ENCODE measurements at regions not wholly inside any gene's neighbourhood (a gene's known extent, or its start where the extent isn't known, plus 50 kb on each side); places are given as distances from the start of the nearest gene placed in this dataset.
"Not testable (repeated sequence)": the region's sequence is repeated elsewhere in the genome, so short reads cannot be mapped to it uniquely, and the experiment has no call there.

- TF ChIP-seq CTCF (IDR thresholded peaks at IDR 0.05; ENCODE audit: insufficient read depth, low read depth, low read length, missing control alignments): no peak
- no peak overlapping the region for H3K4me3 ChIP-seq (ENCODE audit: low read length)
- DNase-seq (ENCODE audit: low read depth): no peak
Observed at GRCh38 chr13:97544031-97544765, 110.2 kb downstream of the RAP2A start.

GRCh38 chr13:97544971-97545499 is 111.1 kb downstream of the RAP2A start:
- not testable (repeated sequence) for H3K4me3 ChIP-seq (ENCODE audit: low read length); DNase-seq (ENCODE audit: low read depth)

GRCh38 chr13:97548138-97548537 is 114.2 kb downstream of the RAP2A start:
- no peak for DNase-seq (ENCODE audit: low read depth)
- no peak for TF ChIP-seq CTCF (IDR thresholded peaks at IDR 0.05; ENCODE audit: insufficient read depth, low read depth, low read length, missing control alignments)
- no peak overlapping the region for H3K4me3 ChIP-seq (ENCODE audit: low read length)

- no peak for TF ChIP-seq CTCF (IDR thresholded peaks at IDR 0.05; ENCODE audit: insufficient read depth, low read depth, low read length, missing control alignments)
- DNase-seq (ENCODE audit: low read depth): no peak
Observed at GRCh38 chr13:97548711-97549110, 114.7 kb downstream of the RAP2A start.

GRCh38 chr13:97549201-97549600 is 115.2 kb downstream of the RAP2A start:
- no peak for TF ChIP-seq CTCF (IDR thresholded peaks at IDR 0.05; ENCODE audit: insufficient read depth, low read depth, low read length, missing control alignments)
- DNase-seq (ENCODE audit: low read depth): no peak
- no peak overlapping the region for H3K4me3 ChIP-seq (ENCODE audit: low read length)

More at GRCh38 chr13:97548711-97549110, 114.7 kb downstream of the RAP2A start:
- H3K4me3 ChIP-seq (ENCODE audit: low read length): no peak overlapping the region

GRCh38 chr13:97554496-97554895 is 120.5 kb downstream of the RAP2A start:
- no peak for DNase-seq (ENCODE audit: low read depth)
- TF ChIP-seq CTCF (IDR thresholded peaks at IDR 0.05; ENCODE audit: insufficient read depth, low read depth, low read length, missing control alignments): no peak
- H3K4me3 ChIP-seq (ENCODE audit: low read length): no peak overlapping the region

- no peak for TF ChIP-seq CTCF (IDR thresholded peaks at IDR 0.05; ENCODE audit: insufficient read depth, low read depth, low read length, missing control alignments)
- H3K4me3 ChIP-seq (ENCODE audit: low read length): no peak overlapping the region
- DNase-seq (ENCODE audit: low read depth): no peak
Observed at GRCh38 chr13:97555034-97555433, 121.1 kb downstream of the RAP2A start.

Data from epithelial cell of esophagus (primary cell).